Suprapubic skin (tissue), 4 donors: ENCODE measurements at regions not wholly inside any gene's neighbourhood (a gene's known extent, or its start where the extent isn't known, plus 50 kb on each side); places are given as distances from the start of the nearest gene placed in this dataset.

Experiments
- CTCF ChIP-seq, 2 donors: fragments of 200-600 bp in 1 of 2; fragments of 450-650 bp in 1 of 2; sonication (generic) in 1 of 2; IDR thresholded peaks; one replicate each; pipeline ENCODE4 v1.5.1; 2016 to 2019; ENCODE audit warnings: antibody characterized with exemption in 2 of 2, mild to moderate bottlenecking in 1 of 2, moderate library complexity in 1 of 2
- EP300 ChIP-seq: sonication (generic); formaldehyde crosslinking; IDR thresholded peaks from one replicate; pipeline ENCODE4 v1.6.1; 2017; ENCODE audit warnings: antibody characterized with exemption
- POLR2A ChIP-seq, 2 donors: fragments of 450-650 bp; IDR thresholded peaks; one replicate each; pipeline ENCODE4 v1.6.1; 2017; ENCODE audit warnings: antibody characterized with exemption in 2 of 2, mild to moderate bottlenecking in 2 of 2, moderate library complexity in 2 of 2
- POLR2AphosphoS5 ChIP-seq, 3 donors: sonication (generic); formaldehyde crosslinking; IDR thresholded peaks; one replicate each; pipeline ENCODE4 v1.6.1; 2017; ENCODE audit warnings: antibody characterized with exemption in 3 of 3

DNA sequence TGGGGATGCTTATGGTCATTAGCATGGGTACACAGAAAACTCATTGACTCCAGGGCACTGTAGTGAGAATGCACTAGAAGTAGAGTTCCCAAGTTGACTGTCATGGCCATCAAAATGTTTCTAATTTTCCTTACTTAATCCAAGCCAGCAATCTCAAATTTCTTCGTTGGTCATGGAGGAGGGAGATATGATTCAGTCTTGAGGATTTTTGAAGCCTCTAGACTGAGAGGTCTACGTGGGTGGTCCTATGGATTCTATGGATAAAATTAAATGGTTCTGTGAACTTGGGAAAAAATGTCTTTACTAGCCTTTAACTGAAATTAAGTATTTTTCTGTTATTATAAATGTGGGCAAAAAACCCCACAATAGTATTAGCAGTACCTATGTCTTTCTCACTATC, 508.5 kb downstream of the FUT8 start:
- TF ChIP-seq POLR2AphosphoS5 (IDR thresholded peaks at IDR 0.05), result no peak
- TF ChIP-seq CTCF (IDR thresholded peaks at IDR 0.05), result no peak
- no peak for TF ChIP-seq POLR2A (IDR thresholded peaks at IDR 0.05)
- no peak for TF ChIP-seq EP300
